ENCODE measurements at regions not wholly inside any gene's neighbourhood (a gene's known extent, or its start where the extent isn't known, plus 50 kb on each side); places are given as distances from the start of the nearest gene placed in this dataset.

DNA sequence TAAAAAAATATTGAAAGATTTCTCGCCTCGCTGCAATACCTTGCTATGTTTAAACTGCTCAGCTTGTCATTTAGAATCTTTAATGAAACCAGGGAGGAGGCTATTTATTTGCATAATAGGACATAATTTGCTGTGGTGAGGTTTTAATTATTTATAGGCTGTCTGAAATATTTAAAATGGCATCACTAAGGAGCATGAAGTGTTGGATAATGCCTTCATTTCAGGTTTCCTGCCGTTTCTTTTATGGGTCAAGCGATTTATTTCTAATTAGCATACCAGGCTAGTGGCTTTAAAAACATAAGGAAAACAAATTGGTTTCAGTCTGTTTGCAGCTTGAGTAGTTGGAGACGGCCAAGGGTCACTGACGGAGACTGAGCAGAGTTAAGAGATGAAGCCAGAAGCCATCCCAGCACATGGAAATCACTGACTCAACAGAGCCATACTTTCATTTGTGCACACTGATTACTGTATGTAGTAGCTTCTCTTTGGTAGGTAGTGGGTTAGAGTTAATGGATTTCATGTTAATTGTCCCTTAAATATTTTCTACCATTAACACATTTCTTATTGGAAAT, 1962.4 kb upstream of the TENM3 start:
- H3K27me3 ChIP-seq (replicated peaks; ENCODE audit: insufficient read depth, low read length), result no peaks in the 10 kb centered on the region
- peak overlapping the region; percentile 30 for H3K4me3 ChIP-seq (ENCODE audit: low read length)
- H3K36me3 ChIP-seq (replicated peaks; ENCODE audit: insufficient read depth, low read length), result no peaks in the 10 kb centered on the region
- H3K9me2 ChIP-seq (replicated peaks; ENCODE audit: insufficient read depth, low read length), result no peaks in the 10 kb centered on the region
- peaks cover 20% of the 10 kb centered on the region for H3K4me1 ChIP-seq (ENCODE audit: low read length)
- H4K20me1 ChIP-seq (ENCODE audit: insufficient read depth, low read length), result no peaks in the 10 kb centered on the region
- peak overlapping the region; percentile 39; the same call in 1 of the 2 replicates for H3K4me2 ChIP-seq (ENCODE audit: low read depth, low read length)
- peaks cover 5% of the 10 kb centered on the region; the same call in 1 of the 2 replicates for H3F3A ChIP-seq (ENCODE audit: insufficient read depth, low read length)
- TF ChIP-seq EZH2phosphoT487 (IDR thresholded peaks at IDR 0.05; ENCODE audit: low read length), result no peak
- TF ChIP-seq, protein P1, sequence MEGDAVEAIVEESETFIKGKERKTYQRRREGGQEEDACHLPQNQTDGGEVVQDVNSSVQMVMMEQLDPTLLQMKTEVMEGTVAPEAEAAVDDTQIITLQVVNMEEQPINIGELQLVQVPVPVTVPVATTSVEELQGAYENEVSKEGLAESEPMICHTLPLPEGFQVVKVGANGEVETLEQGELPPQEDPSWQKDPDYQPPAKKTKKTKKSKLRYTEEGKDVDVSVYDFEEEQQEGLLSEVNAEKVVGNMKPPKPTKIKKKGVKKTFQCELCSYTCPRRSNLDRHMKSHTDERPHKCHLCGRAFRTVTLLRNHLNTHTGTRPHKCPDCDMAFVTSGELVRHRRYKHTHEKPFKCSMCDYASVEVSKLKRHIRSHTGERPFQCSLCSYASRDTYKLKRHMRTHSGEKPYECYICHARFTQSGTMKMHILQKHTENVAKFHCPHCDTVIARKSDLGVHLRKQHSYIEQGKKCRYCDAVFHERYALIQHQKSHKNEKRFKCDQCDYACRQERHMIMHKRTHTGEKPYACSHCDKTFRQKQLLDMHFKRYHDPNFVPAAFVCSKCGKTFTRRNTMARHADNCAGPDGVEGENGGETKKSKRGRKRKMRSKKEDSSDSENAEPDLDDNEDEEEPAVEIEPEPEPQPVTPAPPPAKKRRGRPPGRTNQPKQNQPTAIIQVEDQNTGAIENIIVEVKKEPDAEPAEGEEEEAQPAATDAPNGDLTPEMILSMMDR (IDR thresholded peaks at IDR 0.05; ENCODE audit: low read length), result no peak
- no peak for TF ChIP-seq EZH2 (optimal IDR thresholded peaks at IDR 0.05; ENCODE audit: low read depth, low read length)
- DNase-seq, result no peak
- H3K27ac ChIP-seq (ENCODE audit: low read length), result peak overlapping the region; percentile 43; the same call in 1 of the 2 replicates
- H3K79me2 ChIP-seq (ENCODE audit: low read length), result no peaks in the 10 kb centered on the region
- H2AFZ ChIP-seq (ENCODE audit: low read length), result no peak overlapping the region
- H3K9me3 ChIP-seq (replicated peaks; ENCODE audit: insufficient read depth, low read length), result no peaks in the 10 kb centered on the region
- H3K9ac ChIP-seq (ENCODE audit: low read length), result no peak overlapping the region

DNA sequence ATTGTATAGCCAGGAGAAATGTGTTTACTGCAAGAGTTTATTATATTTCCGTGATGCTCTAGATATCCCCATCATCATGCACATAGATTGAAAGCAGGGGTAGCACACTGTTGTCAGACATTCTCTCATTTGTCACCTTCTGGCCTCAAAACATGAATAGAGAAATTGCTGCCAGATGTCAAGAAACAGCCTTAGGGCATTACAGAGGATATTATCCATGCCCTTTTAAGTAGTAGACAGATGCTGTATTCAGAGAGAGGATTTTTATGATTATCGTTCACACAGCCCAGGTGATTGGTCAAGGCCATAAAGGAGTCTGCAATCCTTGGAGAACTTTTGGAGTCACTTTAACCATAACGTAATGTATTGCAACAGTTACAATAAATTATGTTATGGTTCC, 1961.5 kb upstream of the TENM3 start:
- no peaks in the 10 kb centered on the region for H3K9me3 ChIP-seq (replicated peaks; ENCODE audit: insufficient read depth, low read length)
- no peak for DNase-seq
- TF ChIP-seq EZH2 (optimal IDR thresholded peaks at IDR 0.05; ENCODE audit: low read depth, low read length) (no peak), EZH2phosphoT487 (IDR thresholded peaks at IDR 0.05; ENCODE audit: low read length) (no peak)
- TF ChIP-seq, protein P1 (IDR thresholded peaks at IDR 0.05; ENCODE audit: low read length), result no peak
- peaks cover 29% of the 10 kb centered on the region for H3K4me1 ChIP-seq (ENCODE audit: low read length)
- no peaks in the 10 kb centered on the region for H3K9me2 ChIP-seq (replicated peaks; ENCODE audit: insufficient read depth, low read length)
- no peaks in the 10 kb centered on the region for H3K79me2 ChIP-seq (ENCODE audit: low read length)
- peaks cover 9% of the 10 kb centered on the region; the same call in 1 of the 2 replicates for H3F3A ChIP-seq (ENCODE audit: insufficient read depth, low read length)
- no peaks in the 10 kb centered on the region for H3K27me3 ChIP-seq (replicated peaks; ENCODE audit: insufficient read depth, low read length)
- no peak overlapping the region for H3K4me2 ChIP-seq (ENCODE audit: low read depth, low read length)
- no peaks in the 10 kb centered on the region for H3K36me3 ChIP-seq (replicated peaks; ENCODE audit: insufficient read depth, low read length)
- no peak overlapping the region for H3K9ac ChIP-seq (ENCODE audit: low read length)
- no peaks in the 10 kb centered on the region for H4K20me1 ChIP-seq (ENCODE audit: insufficient read depth, low read length)
- no peak overlapping the region for H2AFZ ChIP-seq (ENCODE audit: low read length)
- no peak overlapping the region for H3K4me3 ChIP-seq (ENCODE audit: low read length)
- no peak overlapping the region for H3K27ac ChIP-seq (ENCODE audit: low read length)

DNA sequence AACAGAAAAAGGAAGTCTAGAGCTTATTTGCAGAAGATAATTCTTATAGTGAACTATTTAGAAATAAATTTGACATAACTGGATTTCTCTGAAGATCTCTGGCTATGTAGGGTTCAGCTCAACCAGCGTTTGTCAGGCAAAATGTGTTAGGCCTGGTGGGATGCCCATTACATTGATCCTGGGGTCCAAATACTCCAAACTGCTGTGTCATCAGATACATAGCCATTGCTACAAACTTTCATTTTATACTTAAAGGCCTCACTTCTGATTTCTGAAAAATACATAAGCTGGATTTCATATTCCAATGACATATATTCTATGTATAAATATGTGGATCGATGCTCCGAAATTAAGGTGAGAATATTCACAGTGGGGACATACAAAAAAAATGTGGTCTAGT, 1958.9 kb upstream of the TENM3 start:
- H3K27me3 ChIP-seq (replicated peaks; ENCODE audit: insufficient read depth, low read length), result no peaks in the 10 kb centered on the region
- TF ChIP-seq EZH2phosphoT487 (IDR thresholded peaks at IDR 0.05; ENCODE audit: low read length) (no peak), EZH2 (optimal IDR thresholded peaks at IDR 0.05; ENCODE audit: low read depth, low read length) (no peak)
- TF ChIP-seq, protein P1 (IDR thresholded peaks at IDR 0.05; ENCODE audit: low read length), result no peak
- no peak overlapping the region for H3K4me2 ChIP-seq (ENCODE audit: low read depth, low read length)
- no peak overlapping the region for H3K27ac ChIP-seq (ENCODE audit: low read length)
- no peak overlapping the region for H2AFZ ChIP-seq (ENCODE audit: low read length)
- H3K9me3 ChIP-seq (replicated peaks; ENCODE audit: insufficient read depth, low read length), result no peaks in the 10 kb centered on the region
- H3K79me2 ChIP-seq (ENCODE audit: low read length), result no peaks in the 10 kb centered on the region
- no peak overlapping the region for H3K4me3 ChIP-seq (ENCODE audit: low read length)
- no peaks in the 10 kb centered on the region for H3K36me3 ChIP-seq (replicated peaks; ENCODE audit: insufficient read depth, low read length)
- no peak overlapping the region for H3K9ac ChIP-seq (ENCODE audit: low read length)
- peaks cover 9% of the 10 kb centered on the region; the same call in 1 of the 2 replicates for H3F3A ChIP-seq (ENCODE audit: insufficient read depth, low read length)
- no peaks in the 10 kb centered on the region for H3K9me2 ChIP-seq (replicated peaks; ENCODE audit: insufficient read depth, low read length)
- no peak for DNase-seq
- peaks cover 29% of the 10 kb centered on the region for H3K4me1 ChIP-seq (ENCODE audit: low read length)
- no peaks in the 10 kb centered on the region for H4K20me1 ChIP-seq (ENCODE audit: insufficient read depth, low read length)

Measured in MM.1S (cell line).